K562 (cell line): ENCODE measurements at regions not wholly inside any gene's neighbourhood (a gene's known extent, or its start where the extent isn't known, plus 50 kb on each side); places are given as distances from the start of the nearest gene placed in this dataset.

Experiments used
- ATAC-seq: fragments of 200-7000 bp; cut with Tn5 transposase; 3 replicates; pipeline ENCODE4 v1.9.1; 2020; ENCODE audit warnings: moderate library complexity
- BruUV-seq: library from RNA; stranded (reverse); fragments of 400-500 nt; replicated peaks from 2 replicates; lab custom pipeline; 2021; lab: Mats Ljungman, UMichigan
- CTCF ChIA-PET: fragments of 300-600 bp; formaldehyde crosslinking; extraction: SDS; loops from one replicate; lab custom pipeline; 2021; ENCODE audit warnings: low intra/inter-chr PET ratio; lab: Yijun Ruan, JAX
- POLR2A ChIA-PET: fragments of 300-600, 350-650 bp; sonication (Branson Sonifier 250); formaldehyde crosslinking; extraction: SDS; loops from one replicate; lab custom pipeline; 2021; ENCODE audit warnings: antibody characterized with exemption, inconsistent platforms; lab: Yijun Ruan, JAX
- DNase-seq, 4 experiments: peaks; one replicate each; pipeline versions ENCODE4 v3.0.0 to v3.0.0-alpha.2; 2011 to 2018; ENCODE audit warnings: low spot score in 3 of 4, mixed read lengths in 3 of 4; ENCODE audit errors: extremely low read depth in 1 of 4
- FAIRE-seq: peaks from 2 replicates; lab custom pipeline; 2011; peaks lifted over from hg19 to GRCh38; lab: Jason Lieb, UNC
- H2AFZ ChIP-seq: 2 replicates; pipeline ENCODE4 v1.6.0; 2011; ENCODE audit warnings: low read depth, low read length, control low read depth, inconsistent platforms
- H3K27ac ChIP-seq: fragments of 200-600 bp; 3 replicates; pipeline ENCODE4 v1.8.0; 2011; ENCODE audit warnings: low read depth, mild to moderate bottlenecking, control low read depth, inconsistent platforms, low read length, moderate library complexity, mixed read lengths; ENCODE audit errors: extremely low read depth
- H3K27me3 ChIP-seq, 2 experiments: fragments of 300-600 bp in 1 of 2; 2 replicates in 1 of 2; 3 replicates in 1 of 2; pipeline versions ENCODE4 v1.6.0 to v1.8.0; 2011; ENCODE audit warnings: inconsistent platforms in 2 of 2, low read length in 2 of 2, mild to moderate bottlenecking in 1 of 2, mixed read lengths in 1 of 2, moderate library complexity in 1 of 2; ENCODE audit not compliant: control insufficient read depth in 2 of 2, insufficient read depth in 2 of 2
- H3K36me3 ChIP-seq: fragments of 300-600 bp; 3 replicates; pipeline ENCODE4 v1.8.0; 2011; ENCODE audit warnings: mild to moderate bottlenecking, low read length, inconsistent platforms; ENCODE audit not compliant: control insufficient read depth, insufficient read depth
- H3K4me1 ChIP-seq, 2 experiments: fragments of 200-600 bp in 1 of 2; replicated peaks in 1 of 2; 2 replicates in 1 of 2; 3 replicates in 1 of 2; pipeline versions ENCODE4 v1.5.1 to v1.8.0; 2011; ENCODE audit warnings: inconsistent platforms in 2 of 2, low read length in 2 of 2, mild to moderate bottlenecking in 1 of 2, mixed read lengths in 1 of 2, moderate library complexity in 1 of 2; ENCODE audit not compliant: control insufficient read depth in 2 of 2, insufficient read depth in 2 of 2
- H3K4me2 ChIP-seq: 2 replicates; pipeline ENCODE4 v1.6.1; 2011; ENCODE audit warnings: low read length, control low read depth, inconsistent platforms, mixed read lengths; ENCODE audit not compliant: insufficient read depth
- H3K4me3 ChIP-seq: fragments of 200-600 bp; sonication (generic), shearing (Covaris generic); 2 replicates; pipeline ENCODE4 v1.5.1; 2016; ENCODE audit warnings: control low read depth, inconsistent platforms
- H3K79me2 ChIP-seq: fragments of 200-600 bp; 3 replicates; pipeline ENCODE4 v1.8.0; 2011; ENCODE audit warnings: low read length, inconsistent platforms; ENCODE audit not compliant: control insufficient read depth, insufficient read depth
- H3K9ac ChIP-seq, 2 experiments: 2 replicates each; pipeline versions ENCODE4 v1.6.0 to v1.6.1; 2011; ENCODE audit warnings: low read depth in 2 of 2, low read length in 2 of 2, control low read depth in 1 of 2, inconsistent platforms in 1 of 2, mild to moderate bottlenecking in 1 of 2, mixed read lengths in 1 of 2; ENCODE audit not compliant: insufficient read depth in 1 of 2
- H3K9me1 ChIP-seq: one replicate; pipeline ENCODE4 v1.6.0; 2011; ENCODE audit warnings: inconsistent platforms, mild to moderate bottlenecking, low read length, moderate library complexity; ENCODE audit not compliant: control insufficient read depth, insufficient read depth
- H3K9me3 ChIP-seq: replicated peaks from 2 replicates; pipeline ENCODE4 v1.5.1; 2011; ENCODE audit warnings: low read depth, low read length, inconsistent platforms; ENCODE audit not compliant: control insufficient read depth, insufficient read depth
- H4K20me1 ChIP-seq: replicated peaks from 2 replicates; pipeline ENCODE4 v1.6.1; 2011; ENCODE audit warnings: low read length, inconsistent platforms, mixed read lengths; ENCODE audit not compliant: control insufficient read depth, insufficient read depth
- ARHGAP35 ChIP-seq: fragments of 450-650 bp; IDR thresholded peaks from 2 replicates; pipeline ENCODE4 v1.6.1; 2018; ENCODE audit not compliant: partially characterized antibody
- MECOM ChIP-seq: fragments of 250-450 bp; sonication (Bioruptor Pico); IDR thresholded peaks from 2 replicates; pipeline ENCODE4 v1.8.0; 2022; ENCODE audit warnings: inconsistent platforms
- PURB ChIP-seq: sonication (generic); formaldehyde crosslinking; IDR thresholded peaks from 2 replicates; pipeline ENCODE4 v1.9.0; 2021; ENCODE audit warnings: low read depth, mild to moderate bottlenecking, missing genetic modification reagents
- RAD21 ChIP-seq, 2 experiments: fragments of 250-450 bp in 1 of 2; fragments of 450-650 bp in 1 of 2; sonication (Bioruptor Pico) in 1 of 2; formaldehyde crosslinking in 1 of 2; IDR thresholded peaks in 1 of 2; conservative IDR thresholded peaks in 1 of 2; 2 replicates each; pipeline versions ENCODE4 v1.4.0 to v1.8.0; 2020 to 2022; ENCODE audit warnings: mild to moderate bottlenecking in 2 of 2, moderate library complexity in 1 of 2
- SREBF1 ChIP-seq: fragments of 150-350 bp; IDR thresholded peaks from 2 replicates; pipeline ENCODE4 v1.6.1; 2014; ENCODE audit warnings: antibody characterized with exemption, low read depth, low read length, borderline replicate concordance
- ZNF431 ChIP-seq: sonication (generic); formaldehyde crosslinking; IDR thresholded peaks from 2 replicates; pipeline ENCODE4 v1.8.0; 2022; ENCODE audit warnings: mild to moderate bottlenecking, missing genetic modification reagents
- in situ Hi-C: fragments of 300-500 bp; cut with MboI; formaldehyde crosslinking; loops from 4 replicates; pipeline ENCODE4 v1.15.0; 2018; ENCODE audit warnings: inconsistent platforms, mixed read lengths
- intact Hi-C: fragments of 100-400 bp; cut with micrococcal nuclease; formaldehyde crosslinking; loops from 2 replicates; pipeline ENCODE4 v1.14.2; 2022
- TF ChIP-seq, protein P1 (sequence below): fragments of 450-650 bp; formaldehyde crosslinking; IDR thresholded peaks from 2 replicates; pipeline ENCODE4 v1.4.0; 2022; ENCODE audit warnings: missing genetic modification characterization
- TF ChIP-seq, protein P2 (sequence below): sonication (generic); formaldehyde crosslinking; IDR thresholded peaks from 2 replicates; pipeline ENCODE4 v1.8.0; 2022; ENCODE audit warnings: missing genetic modification reagents, mild to moderate bottlenecking, borderline replicate concordance

DNA sequence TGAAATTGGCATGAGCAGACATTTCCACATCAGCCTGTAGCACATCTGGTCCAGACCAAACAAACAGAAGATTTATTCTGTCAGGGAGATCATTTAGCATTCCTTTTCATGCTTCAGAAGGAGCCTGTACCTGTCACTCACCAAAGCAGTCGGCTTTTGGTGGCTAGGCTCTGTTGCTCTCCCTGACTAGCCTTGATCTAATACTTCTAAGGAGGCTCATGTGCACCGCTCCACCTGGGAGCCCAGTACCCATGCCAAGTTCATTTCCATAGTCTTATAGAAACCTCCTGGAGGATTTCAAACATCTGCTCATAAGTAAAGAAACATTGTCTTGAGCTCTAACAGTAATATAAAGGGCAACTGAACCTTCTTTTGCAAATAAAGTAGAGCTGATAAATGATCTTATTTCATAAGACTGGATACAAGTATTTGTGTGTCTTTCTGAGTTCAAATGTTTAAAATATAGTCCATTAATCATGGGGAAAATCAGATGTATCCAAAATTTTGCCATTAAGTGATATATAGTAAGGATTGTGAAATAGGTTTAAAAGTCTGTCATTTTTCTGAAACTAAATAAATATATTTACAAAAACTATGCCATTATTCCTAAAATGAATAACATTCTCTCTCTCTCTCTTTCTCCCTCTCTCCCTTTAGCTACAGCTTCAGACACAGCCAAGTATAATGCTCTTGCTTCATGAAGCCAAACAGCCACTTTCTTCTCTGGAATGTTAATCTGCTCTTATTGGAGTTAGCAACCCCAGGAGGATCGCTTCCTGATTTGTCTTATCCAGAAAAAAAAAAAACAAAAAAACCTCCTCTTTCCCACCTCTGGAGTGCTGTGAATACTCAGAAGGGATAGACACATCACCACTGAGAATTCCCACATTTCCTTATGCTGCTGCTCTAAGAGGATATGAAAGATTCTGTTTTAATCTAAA is 192.7 kb upstream of the TFAP2D start (continued):
- no peak for TF ChIP-seq ZNF431 (CRISPR knock-in tag)

DNA sequence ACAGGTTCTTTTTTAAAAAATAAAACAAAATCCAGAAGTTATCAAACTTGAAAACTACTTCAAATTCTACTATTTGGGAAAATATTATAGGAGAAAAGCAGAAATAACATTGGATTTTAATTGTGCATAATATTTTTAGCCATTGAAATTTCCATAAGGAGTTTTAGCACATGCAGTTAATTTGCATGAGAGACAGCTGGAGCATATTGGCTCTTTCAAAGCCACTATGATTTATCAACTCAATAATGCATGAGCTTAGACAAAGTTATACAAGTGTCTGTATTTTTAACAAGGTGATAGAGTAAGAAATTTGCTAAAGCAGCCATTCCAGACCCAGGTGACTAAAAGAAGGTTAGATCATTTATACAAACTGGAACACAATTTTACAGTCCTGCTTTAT is 189.0 kb upstream of the TFAP2D start:
- Histone ChIP-seq H3K4me2 (no peak overlapping the region), H3K4me3 (no peak overlapping the region), H3K27ac (no peak overlapping the region), H3K79me2 (no peaks in the 10 kb centered on the region), H2AFZ (no peak overlapping the region), H3K27me3 (no peaks in the 10 kb centered on the region), H3K9me3 (no peaks in the 10 kb centered on the region), H4K20me1 (no peaks in the 10 kb centered on the region), H3K36me3 (no peaks in the 10 kb centered on the region), H3K9ac (no peak overlapping the region), H3K4me1 (no peaks in the 10 kb centered on the region), H3K9me1 (no peaks in the 10 kb centered on the region)
- DNase-seq (no peak), ATAC-seq (no peak), FAIRE-seq (no peak)
- intact Hi-C loops = no loop called here
- in situ Hi-C loops = no loop called here
- ChIA-PET POLR2A (interaction anchor here (0.6 kb wide), 1 partner anchor 1239 kb away, joined by 3 read pairs; no protein-coding TSS in a partner anchor), CTCF (no interaction called here)
- BruUV-seq = no TSS peak
- TF ChIP-seq PURB (CRISPR knock-in tag) (no peak), MECOM (no peak), RAD21 (CRISPR knock-in tag; conservative IDR thresholded peaks at IDR 0.05 in 1 of 2, IDR thresholded peaks at IDR 0.05 in 1 of 2) (no peak), ARHGAP35 (no peak), SREBF1 (no peak)
- TF ChIP-seq, protein P1, sequence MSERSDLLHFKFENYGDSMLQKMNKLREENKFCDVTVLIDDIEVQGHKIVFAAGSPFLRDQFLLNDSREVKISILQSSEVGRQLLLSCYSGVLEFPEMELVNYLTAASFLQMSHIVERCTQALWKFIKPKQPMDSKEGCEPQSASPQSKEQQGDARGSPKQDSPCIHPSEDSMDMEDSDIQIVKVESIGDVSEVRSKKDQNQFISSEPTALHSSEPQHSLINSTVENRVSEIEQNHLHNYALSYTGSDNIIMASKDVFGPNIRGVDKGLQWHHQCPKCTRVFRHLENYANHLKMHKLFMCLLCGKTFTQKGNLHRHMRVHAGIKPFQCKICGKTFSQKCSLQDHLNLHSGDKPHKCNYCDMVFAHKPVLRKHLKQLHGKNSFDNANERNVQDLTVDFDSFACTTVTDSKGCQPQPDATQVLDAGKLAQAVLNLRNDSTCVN = no peak
- TF ChIP-seq, protein P2, sequence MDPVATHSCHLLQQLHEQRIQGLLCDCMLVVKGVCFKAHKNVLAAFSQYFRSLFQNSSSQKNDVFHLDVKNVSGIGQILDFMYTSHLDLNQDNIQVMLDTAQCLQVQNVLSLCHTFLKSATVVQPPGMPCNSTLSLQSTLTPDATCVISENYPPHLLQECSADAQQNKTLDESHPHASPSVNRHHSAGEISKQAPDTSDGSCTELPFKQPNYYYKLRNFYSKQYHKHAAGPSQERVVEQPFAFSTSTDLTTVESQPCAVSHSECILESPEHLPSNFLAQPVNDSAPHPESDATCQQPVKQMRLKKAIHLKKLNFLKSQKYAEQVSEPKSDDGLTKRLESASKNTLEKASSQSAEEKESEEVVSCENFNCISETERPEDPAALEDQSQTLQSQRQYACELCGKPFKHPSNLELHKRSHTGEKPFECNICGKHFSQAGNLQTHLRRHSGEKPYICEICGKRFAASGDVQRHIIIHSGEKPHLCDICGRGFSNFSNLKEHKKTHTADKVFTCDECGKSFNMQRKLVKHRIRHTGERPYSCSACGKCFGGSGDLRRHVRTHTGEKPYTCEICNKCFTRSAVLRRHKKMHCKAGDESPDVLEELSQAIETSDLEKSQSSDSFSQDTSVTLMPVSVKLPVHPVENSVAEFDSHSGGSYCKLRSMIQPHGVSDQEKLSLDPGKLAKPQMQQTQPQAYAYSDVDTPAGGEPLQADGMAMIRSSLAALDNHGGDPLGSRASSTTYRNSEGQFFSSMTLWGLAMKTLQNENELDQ (CRISPR knock-in tag) = no peak
